ENCODE measurements at regions not wholly inside any gene's neighbourhood (a gene's known extent, or its start where the extent isn't known, plus 50 kb on each side); places are given as distances from the start of the nearest gene placed in this dataset.

DNA sequence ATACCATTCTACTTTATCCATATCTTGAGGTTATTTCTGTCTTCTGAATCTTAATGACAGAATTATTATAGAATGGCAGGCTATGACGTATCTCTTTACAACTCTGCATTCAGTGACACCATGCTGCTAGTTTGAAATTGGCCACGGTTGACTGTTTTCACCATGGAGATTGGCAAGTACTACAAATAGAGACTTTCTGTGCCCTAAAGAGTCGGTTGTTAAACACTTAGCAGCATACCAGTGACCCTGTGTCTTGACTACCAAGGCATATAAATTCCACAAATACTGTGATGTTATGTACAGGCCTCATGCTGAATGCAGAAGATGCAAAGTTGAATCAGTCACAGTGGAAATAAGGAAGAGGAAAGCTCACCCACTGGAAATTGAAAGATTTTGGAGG lies 67.0 kb upstream of the CADPS start:
- no CpG with 5 or more reads among the region's 3 CpGs for WGBS (ENCODE audit: extremely low coverage, insufficient coverage, insufficient read length)
- no peaks in the 10 kb centered on the region for H3K36me3 ChIP-seq (ENCODE audit: control insufficient read depth in 1 of 2, insufficient read depth in 2 of 2, low read length in 2 of 2)
- H3K4me1 ChIP-seq (ENCODE audit: control insufficient read depth in 1 of 2, insufficient read depth in 2 of 2, low read length in 2 of 2), result peaks cover 0 to 4% of the 10 kb centered on the region in 2 experiments

DNA sequence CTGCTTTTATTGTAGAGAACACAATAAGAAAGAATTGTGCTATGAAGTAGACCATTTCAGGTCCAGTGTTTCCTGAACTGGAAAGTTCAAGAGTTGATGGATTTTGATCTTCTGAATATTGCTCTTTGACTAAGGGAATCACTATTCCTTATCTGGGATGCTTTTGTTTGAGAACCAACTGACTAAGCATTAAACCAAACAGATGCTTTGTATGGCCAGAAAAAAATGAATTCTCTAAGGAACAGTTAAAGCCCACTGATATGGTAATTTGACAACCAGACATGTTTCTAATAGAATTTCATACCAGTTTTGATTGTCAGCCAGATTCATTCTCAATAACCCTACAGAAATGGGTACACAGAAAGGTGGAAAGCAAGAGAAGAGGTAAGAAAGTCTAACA lies 67.5 kb upstream of the CADPS start:
- Histone ChIP-seq H3K9ac (ENCODE audit: low read length) (no peak overlapping the region), H4K91ac (ENCODE audit: low read depth, low read length) (no peak overlapping the region), H3K4me2 (ENCODE audit: low read length) (no peak overlapping the region), H2AFZ (ENCODE audit: insufficient read depth, low read length, poor library complexity) (no peak overlapping the region), H4K12ac (ENCODE audit: low read depth, low read length) (no peak overlapping the region), H3K4me1 (ENCODE audit: control insufficient read depth in 1 of 2, insufficient read depth in 2 of 2, low read length in 2 of 2) (peaks cover 0 to 4% of the 10 kb centered on the region in 2 experiments), H3K18ac (ENCODE audit: low read length) (no peak overlapping the region), H2BK5ac (ENCODE audit: low read depth, low read length, poor library complexity) (no peak overlapping the region), H4K8ac (ENCODE audit: low read depth, low read length) (no peak overlapping the region), H3K27ac (ENCODE audit: low read depth, low read length) (no peak overlapping the region), H3K9me3 (ENCODE audit: insufficient read depth, low read depth, low read length) (no peaks in the 10 kb centered on the region), H3K23ac (ENCODE audit: low read length) (no peak overlapping the region), H2AK5ac (ENCODE audit: low read length) (no peak overlapping the region), H3K79me2 (ENCODE audit: control insufficient read depth, insufficient read depth, low read length, poor library complexity) (no peaks in the 10 kb centered on the region), H3K36me3 (ENCODE audit: control insufficient read depth in 1 of 2, insufficient read depth in 2 of 2, low read length in 2 of 2) (no peaks in the 10 kb centered on the region), H3K4ac (ENCODE audit: low read depth, low read length) (no peak overlapping the region), H3K14ac (ENCODE audit: low read length) (no peak overlapping the region), H2BK120ac (ENCODE audit: insufficient read depth, low read length, poor library complexity) (no peak overlapping the region), H3K79me1 (ENCODE audit: low read length) (no peaks in the 10 kb centered on the region), H3K4me3 (ENCODE audit: low read depth, low read length) (no peak overlapping the region), H3K27me3 (ENCODE audit: insufficient read depth, low read length) (no peaks in the 10 kb centered on the region), H2BK12ac (ENCODE audit: low read length) (no peak overlapping the region)
- no peak for DNase-seq

More for the DNA sequence above, 67.0 kb upstream of the CADPS start:
- Histone ChIP-seq H2AFZ (ENCODE audit: insufficient read depth, low read length, poor library complexity) (no peak overlapping the region), H3K23ac (ENCODE audit: low read length) (no peak overlapping the region), H4K8ac (ENCODE audit: low read depth, low read length) (no peak overlapping the region), H3K4me3 (ENCODE audit: low read depth, low read length) (no peak overlapping the region), H3K9ac (ENCODE audit: low read length) (no peak overlapping the region), H3K79me2 (ENCODE audit: control insufficient read depth, insufficient read depth, low read length, poor library complexity) (no peaks in the 10 kb centered on the region), H4K12ac (ENCODE audit: low read depth, low read length) (no peak overlapping the region), H2AK5ac (ENCODE audit: low read length) (no peak overlapping the region), H3K79me1 (ENCODE audit: low read length) (no peaks in the 10 kb centered on the region), H3K27me3 (ENCODE audit: insufficient read depth, low read length) (no peaks in the 10 kb centered on the region), H3K27ac (ENCODE audit: low read depth, low read length) (no peak overlapping the region), H2BK120ac (ENCODE audit: insufficient read depth, low read length, poor library complexity) (no peak overlapping the region), H3K18ac (ENCODE audit: low read length) (no peak overlapping the region), H4K91ac (ENCODE audit: low read depth, low read length) (no peak overlapping the region), H2BK5ac (ENCODE audit: low read depth, low read length, poor library complexity) (no peak overlapping the region), H2BK12ac (ENCODE audit: low read length) (no peak overlapping the region), H3K14ac (ENCODE audit: low read length) (no peak overlapping the region), H3K4me2 (ENCODE audit: low read length) (no peak overlapping the region), H3K9me3 (ENCODE audit: insufficient read depth, low read depth, low read length) (no peaks in the 10 kb centered on the region), H3K4ac (ENCODE audit: low read depth, low read length) (no peak overlapping the region)
- DNase-seq, result no peak

DNA sequence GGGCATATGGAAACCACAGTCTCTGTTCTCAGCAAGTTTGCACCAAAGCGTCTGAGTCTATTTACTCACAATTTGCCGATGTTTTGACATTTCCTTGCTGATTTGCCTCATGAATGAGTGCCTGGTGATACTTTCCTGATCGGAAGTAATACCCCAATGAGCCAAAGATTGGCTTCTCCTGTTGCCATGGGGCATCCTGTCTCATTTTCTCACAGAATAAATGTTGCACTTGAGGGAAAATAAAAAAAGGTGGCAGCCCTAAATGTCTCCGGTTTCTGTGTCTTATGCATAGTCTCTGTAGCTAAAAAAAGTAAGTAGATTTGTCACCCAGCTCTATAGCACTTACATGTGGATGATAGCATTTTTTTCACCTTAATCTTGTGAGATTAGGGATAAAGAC lies 73.7 kb upstream of the CADPS start:
- no peak overlapping the region for H4K12ac ChIP-seq (ENCODE audit: low read depth, low read length)

DNA sequence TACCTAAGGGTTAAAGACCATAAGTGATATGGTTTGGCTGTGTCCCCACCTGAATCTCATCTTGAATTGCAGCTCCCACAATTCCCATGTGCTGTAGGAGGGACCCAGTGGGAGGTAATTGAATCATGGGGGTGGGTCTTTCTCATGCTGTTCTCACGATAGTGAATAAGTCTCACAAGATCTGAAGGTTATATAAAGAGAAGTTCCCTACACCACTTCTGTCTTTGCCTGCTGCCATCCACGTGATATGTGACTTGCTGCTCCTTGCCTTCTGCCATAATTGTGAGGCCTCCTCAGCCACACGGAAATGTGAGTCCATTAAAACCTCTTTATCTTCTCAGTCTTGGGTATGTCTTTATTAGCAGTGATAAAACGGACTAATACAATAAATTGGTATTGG lies 75.0 kb upstream of the CADPS start:
- Histone ChIP-seq H2AFZ (ENCODE audit: insufficient read depth, low read length, poor library complexity) (no peak overlapping the region), H2BK12ac (ENCODE audit: low read length) (no peak overlapping the region), H3K4ac (ENCODE audit: low read depth, low read length) (no peak overlapping the region), H4K8ac (ENCODE audit: low read depth, low read length) (no peak overlapping the region), H3K27me3 (ENCODE audit: insufficient read depth, low read length) (no peaks in the 10 kb centered on the region), H4K91ac (ENCODE audit: low read depth, low read length) (no peak overlapping the region), H3K27ac (ENCODE audit: low read depth, low read length) (no peak overlapping the region), H3K9ac (ENCODE audit: low read length) (no peak overlapping the region), H2AK5ac (ENCODE audit: low read length) (no peak overlapping the region), H2BK120ac (ENCODE audit: insufficient read depth, low read length, poor library complexity) (no peak overlapping the region), H3K79me2 (ENCODE audit: control insufficient read depth, insufficient read depth, low read length, poor library complexity) (no peaks in the 10 kb centered on the region), H3K4me3 (ENCODE audit: low read depth, low read length) (no peak overlapping the region), H3K18ac (ENCODE audit: low read length) (no peak overlapping the region), H3K36me3 (ENCODE audit: control insufficient read depth in 1 of 2, insufficient read depth in 2 of 2, low read length in 2 of 2) (no peaks in the 10 kb centered on the region), H4K12ac (ENCODE audit: low read depth, low read length) (no peak overlapping the region), H3K9me3 (ENCODE audit: insufficient read depth, low read depth, low read length) (no peaks in the 10 kb centered on the region), H3K14ac (ENCODE audit: low read length) (no peak overlapping the region), H3K23ac (ENCODE audit: low read length) (no peak overlapping the region), H3K4me1 (ENCODE audit: control insufficient read depth in 1 of 2, insufficient read depth in 2 of 2, low read length in 2 of 2) (no peaks in the 10 kb centered on the region), H2BK5ac (ENCODE audit: low read depth, low read length, poor library complexity) (no peak overlapping the region), H3K4me2 (ENCODE audit: low read length) (no peak overlapping the region), H3K79me1 (ENCODE audit: low read length) (no peaks in the 10 kb centered on the region)
- no CpG with 5 or more reads among the region's 4 CpGs for WGBS (ENCODE audit: extremely low coverage, insufficient coverage, insufficient read length)
- DNase-seq, result no peak

More for the DNA sequence above, 73.7 kb upstream of the CADPS start:
- no peak overlapping the region for H2AFZ ChIP-seq (ENCODE audit: insufficient read depth, low read length, poor library complexity)
- no peak overlapping the region for H4K8ac ChIP-seq (ENCODE audit: low read depth, low read length)
- H2BK12ac ChIP-seq (ENCODE audit: low read length), result no peak overlapping the region
- no peak overlapping the region for H2BK5ac ChIP-seq (ENCODE audit: low read depth, low read length, poor library complexity)
- H4K91ac ChIP-seq (ENCODE audit: low read depth, low read length), result no peak overlapping the region
- no peak overlapping the region for H3K9ac ChIP-seq (ENCODE audit: low read length)
- no peak overlapping the region for H3K4me2 ChIP-seq (ENCODE audit: low read length)
- H2BK120ac ChIP-seq (ENCODE audit: insufficient read depth, low read length, poor library complexity), result no peak overlapping the region
- H3K4me3 ChIP-seq (ENCODE audit: low read depth, low read length), result no peak overlapping the region
- H3K14ac ChIP-seq (ENCODE audit: low read length), result no peak overlapping the region
- no peaks in the 10 kb centered on the region for H3K4me1 ChIP-seq (ENCODE audit: control insufficient read depth in 1 of 2, insufficient read depth in 2 of 2, low read length in 2 of 2)
- no peaks in the 10 kb centered on the region for H3K9me3 ChIP-seq (ENCODE audit: insufficient read depth, low read depth, low read length)
- no CpG with 5 or more reads among the region's 4 CpGs for WGBS (ENCODE audit: extremely low coverage, insufficient coverage, insufficient read length)
- no peaks in the 10 kb centered on the region for H3K79me2 ChIP-seq (ENCODE audit: control insufficient read depth, insufficient read depth, low read length, poor library complexity)
- H3K27me3 ChIP-seq (ENCODE audit: insufficient read depth, low read length), result no peaks in the 10 kb centered on the region
- no peak overlapping the region for H3K4ac ChIP-seq (ENCODE audit: low read depth, low read length)
- H3K79me1 ChIP-seq (ENCODE audit: low read length), result no peaks in the 10 kb centered on the region
- H3K27ac ChIP-seq (ENCODE audit: low read depth, low read length), result no peak overlapping the region
- H3K23ac ChIP-seq (ENCODE audit: low read length), result no peak overlapping the region
- H2AK5ac ChIP-seq (ENCODE audit: low read length), result no peak overlapping the region
- no peak overlapping the region for H3K18ac ChIP-seq (ENCODE audit: low read length)
- H3K36me3 ChIP-seq (ENCODE audit: control insufficient read depth in 1 of 2, insufficient read depth in 2 of 2, low read length in 2 of 2), result no peaks in the 10 kb centered on the region
- DNase-seq, result no peak

Measured in trophoblast cell (in vitro differentiated cells and primary cell).